BE2C (cell line): ENCODE measurements at regions not wholly inside any gene's neighbourhood (a gene's known extent, or its start where the extent isn't known, plus 50 kb on each side); places are given as distances from the start of the nearest gene placed in this dataset.

Experiments
- DNase-seq: peaks from one replicate; pipeline ENCODE4 v3.0.0-alpha.2; 2020
- H3K27me3 ChIP-seq: fragments of 250-450 bp; sonication (Bioruptor Pico); 2 replicates; pipeline ENCODE4 v1.5.1; 2020; ENCODE audit warnings: mild to moderate bottlenecking
- H3K36me3 ChIP-seq: fragments of 250-450 bp; sonication (Bioruptor Pico); 2 replicates; pipeline ENCODE4 v1.5.1; 2020; ENCODE audit warnings: mild to moderate bottlenecking
- H3K4me1 ChIP-seq: fragments of 250-450 bp; sonication (Bioruptor Pico); 2 replicates; pipeline ENCODE4 v1.5.1; 2020
- H3K4me3 ChIP-seq: 2 replicates; pipeline ENCODE4 v1.5.1; 2011; ENCODE audit warnings: low read depth, low read length
- H3K9me3 ChIP-seq: fragments of 250-450 bp; sonication (Bioruptor Pico); 2 replicates; pipeline ENCODE4 v1.5.1; 2020
- CTCF ChIP-seq: IDR thresholded peaks from 2 replicates; pipeline ENCODE4 v1.5.1; 2012; ENCODE audit warnings: mild to moderate bottlenecking, low read depth, low read length

DNA sequence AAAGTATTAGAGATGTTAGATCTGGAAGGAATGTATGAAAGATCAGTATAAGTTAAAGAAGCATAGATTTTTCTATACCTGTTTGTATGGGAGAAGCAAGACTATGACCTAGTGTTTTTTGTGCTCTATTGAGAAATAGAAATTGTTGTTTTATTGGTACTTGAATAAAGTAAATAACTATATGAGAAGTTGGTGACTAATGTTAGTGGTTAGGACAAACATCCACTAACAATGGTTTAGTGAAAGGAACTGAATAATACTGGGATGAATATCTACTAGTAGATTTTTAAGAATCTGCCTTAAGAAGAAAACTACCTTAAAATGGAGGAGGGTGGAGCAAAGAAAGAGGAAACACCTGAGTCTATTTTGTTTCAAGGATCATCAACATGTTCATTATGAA lies 521.1 kb upstream of the POT1 start:
- TF ChIP-seq CTCF = no peak
- no peaks in the 10 kb centered on the region for H3K27me3 ChIP-seq
- no peaks in the 10 kb centered on the region for H3K9me3 ChIP-seq
- no peaks in the 10 kb centered on the region for H3K36me3 ChIP-seq
- H3K4me3 ChIP-seq = no peak overlapping the region
- DNase-seq = no peak
- peaks cover 5% of the 10 kb centered on the region; the same call in 1 of the 2 replicates for H3K4me1 ChIP-seq

DNA sequence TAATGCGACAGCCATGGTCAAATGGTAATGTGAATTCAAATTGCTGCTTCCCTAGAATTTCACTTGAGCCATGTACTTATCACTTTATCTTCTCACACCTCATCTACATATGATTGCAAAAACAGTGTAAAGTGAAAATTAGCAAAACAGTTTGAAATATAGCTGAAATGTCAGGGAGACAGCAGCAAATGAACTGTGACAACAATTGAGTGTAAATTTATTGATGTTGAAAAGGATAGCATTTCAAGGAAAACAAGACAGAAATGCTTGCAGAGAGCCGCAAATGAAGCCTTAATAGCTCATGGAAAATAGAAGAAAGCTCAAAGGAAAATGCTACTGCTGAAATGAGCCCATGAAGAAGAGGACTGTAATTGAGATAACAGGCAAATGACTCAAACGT lies 516.2 kb upstream of the POT1 start:
- Histone ChIP-seq H3K4me1 (peaks cover 5% of the 10 kb centered on the region; the same call in 1 of the 2 replicates), H3K27me3 (no peaks in the 10 kb centered on the region), H3K36me3 (no peaks in the 10 kb centered on the region)

DNA sequence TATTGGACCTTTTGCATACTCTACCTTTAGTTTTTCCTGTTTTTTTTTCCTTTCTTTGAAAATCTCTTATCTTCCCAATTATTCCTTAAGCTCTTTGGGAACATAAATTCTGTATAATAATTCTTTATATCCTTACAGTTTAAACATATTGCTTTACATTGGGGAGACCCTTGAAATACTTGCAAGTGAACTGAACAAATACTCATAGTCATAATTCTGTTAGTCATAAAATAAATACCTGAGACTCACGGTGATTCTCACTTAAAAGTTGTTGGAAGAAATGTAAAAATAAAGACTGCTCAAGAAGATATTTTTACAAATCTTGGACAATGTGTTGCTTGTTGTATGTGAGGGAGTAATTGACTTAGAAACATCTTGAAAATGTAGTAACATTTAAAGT lies 515.2 kb upstream of the POT1 start:
- no peak for TF ChIP-seq CTCF
- no peak for DNase-seq
- no peak overlapping the region for H3K4me3 ChIP-seq
- no peaks in the 10 kb centered on the region for H3K36me3 ChIP-seq
- H3K9me3 ChIP-seq = no peaks in the 10 kb centered on the region
- H3K27me3 ChIP-seq = no peaks in the 10 kb centered on the region
- peaks cover 5% of the 10 kb centered on the region; the same call in 1 of the 2 replicates for H3K4me1 ChIP-seq

More for the DNA sequence above, 516.2 kb upstream of the POT1 start:
- DNase-seq = no peak
- Histone ChIP-seq H3K9me3 (no peaks in the 10 kb centered on the region), H3K4me3 (no peak overlapping the region)
- TF ChIP-seq CTCF = no peak

GRCh38 chr7:125436220-125436619 lies 506.6 kb upstream of the POT1 start:
- no peaks in the 10 kb centered on the region for H3K27me3 ChIP-seq
- no peaks in the 10 kb centered on the region for H3K4me1 ChIP-seq
- H3K4me3 ChIP-seq = no peak overlapping the region
- H3K36me3 ChIP-seq = no peaks in the 10 kb centered on the region
- no peak for TF ChIP-seq CTCF
- DNase-seq = no peak
- no peaks in the 10 kb centered on the region for H3K9me3 ChIP-seq

GRCh38 chr7:125431349-125431748 lies 501.7 kb upstream of the POT1 start:
- DNase-seq = no peak
- TF ChIP-seq CTCF = no peak
- Histone ChIP-seq H3K4me1 (no peaks in the 10 kb centered on the region), H3K27me3 (no peaks in the 10 kb centered on the region), H3K36me3 (no peaks in the 10 kb centered on the region), H3K4me3 (no peak overlapping the region), H3K9me3 (no peaks in the 10 kb centered on the region)

DNA sequence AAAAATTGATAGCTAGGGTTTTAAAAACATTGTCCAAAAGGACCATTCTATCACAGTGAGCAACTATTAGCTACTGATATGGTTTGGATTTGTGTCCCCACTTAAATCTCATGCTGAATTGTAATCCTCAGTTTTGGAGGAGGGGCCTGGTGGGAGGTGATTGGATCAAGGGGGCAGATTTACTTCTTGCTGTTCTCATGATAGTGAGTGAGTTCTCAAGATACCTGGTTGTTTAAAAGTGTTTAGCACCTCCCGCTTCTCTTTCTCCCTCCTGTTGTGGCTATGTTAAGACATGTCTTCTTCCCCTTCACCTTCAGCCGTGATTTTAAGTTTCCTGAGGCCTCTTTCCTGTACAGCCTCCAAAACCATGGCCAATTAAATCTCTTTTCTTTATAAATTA lies 500.4 kb upstream of the POT1 start:
- no peaks in the 10 kb centered on the region for H3K36me3 ChIP-seq
- TF ChIP-seq CTCF = no peak
- H3K4me3 ChIP-seq = no peak overlapping the region
- H3K4me1 ChIP-seq = no peaks in the 10 kb centered on the region
- no peak for DNase-seq
- H3K27me3 ChIP-seq = no peaks in the 10 kb centered on the region
- no peaks in the 10 kb centered on the region for H3K9me3 ChIP-seq
